Kidney (tissue), 13 donors: ENCODE measurements at regions not wholly inside any gene's neighbourhood (a gene's known extent, or its start where the extent isn't known, plus 50 kb on each side); places are given as distances from the start of the nearest gene placed in this dataset.

Source experiments
- DNase-seq, 5 donors: peaks; one replicate each; pipeline ENCODE4 v3.0.0-alpha.2; 2013 to 2020
- FAIRE-seq: peaks from 2 replicates; lab custom pipeline; 2012; peaks lifted over from hg19 to GRCh38; lab: Jason Lieb, UNC
- H3K27ac ChIP-seq, 2 donors: one replicate each; pipeline ENCODE4 v1.7.0; 2013; ENCODE audit warnings: low read depth in 2 of 2, low read length in 2 of 2, inconsistent platforms in 1 of 2
- H3K27me3 ChIP-seq: one replicate; pipeline ENCODE4 v1.7.1; 2013; ENCODE audit warnings: low read length, inconsistent platforms; ENCODE audit not compliant: control insufficient read depth, insufficient read depth
- H3K36me3 ChIP-seq, 3 donors: one replicate each; pipeline versions ENCODE4 v1.7.0 to v1.7.1; 2013; ENCODE audit warnings: low read length in 3 of 3, control low read depth in 1 of 3, inconsistent platforms in 1 of 3; ENCODE audit not compliant: insufficient read depth in 3 of 3, control insufficient read depth in 2 of 3
- H3K4me1 ChIP-seq, 3 donors: one replicate each; pipeline versions ENCODE4 v1.7.0 to v1.7.1; 2013; ENCODE audit warnings: low read length in 3 of 3, inconsistent platforms in 1 of 3, low read depth in 1 of 3; ENCODE audit not compliant: control insufficient read depth in 2 of 3, insufficient read depth in 2 of 3
- H3K4me3 ChIP-seq, 3 donors: one replicate each; pipeline versions ENCODE4 v1.7.0 to v1.8.1; 2013; ENCODE audit warnings: low read length in 3 of 3, control low read depth in 1 of 3, inconsistent platforms in 1 of 3
- H3K9ac ChIP-seq, 3 donors: one replicate each; pipeline versions ENCODE4 v1.7.0 to v1.7.1; 2013; ENCODE audit warnings: low read length in 3 of 3, control low read depth in 1 of 3, inconsistent platforms in 1 of 3
- H3K9me3 ChIP-seq, 3 donors: one replicate each; pipeline versions ENCODE4 v1.7.0 to v1.7.1; 2013; ENCODE audit warnings: low read length in 3 of 3, control low read depth in 1 of 3, inconsistent platforms in 1 of 3; ENCODE audit not compliant: control insufficient read depth in 2 of 3, insufficient read depth in 1 of 3
- CTCF ChIP-seq: IDR thresholded peaks from 3 replicates; pipeline ENCODE4 v1.5.1; 2012; ENCODE audit warnings: mild to moderate bottlenecking, moderate library complexity, borderline replicate concordance; ENCODE audit not compliant: insufficient read depth; ENCODE audit errors: extremely low read depth
- intact Hi-C: fragments of 100-400 bp; cut with DNase I; formaldehyde crosslinking; loops from one replicate; pipeline ENCODE4 v1.11.1; 2022
- donor health status: control.
- donor health status: control.
- donor health status: control.
- donor health status: control.
- donor health status: control.
- donor health status: DM: yes; HTN: yes; CAD: no.
- donor health status: Normal renal cell carcinoma (clear cell type).

- Histone ChIP-seq H3K4me3 (no peak overlapping the region), H3K9me3 (no peaks in the 10 kb centered on the region), H3K9ac (no peak overlapping the region), H3K4me1 (no peaks in the 10 kb centered on the region), H3K36me3 (no peaks in the 10 kb centered on the region), H3K27ac (no peak overlapping the region), H3K27me3 (no peaks in the 10 kb centered on the region)
- DNase-seq (peak in 3 of 5 donors; percentile 58 to 92 (median 85)), FAIRE-seq (no peak)
- TF ChIP-seq CTCF, result no peak
- intact Hi-C loops, result no loop called here
These were observed 379.0 kb upstream of the GRAMD2B start for GRCh38 chr5:126044111-126044668.

GRCh38 chr5:126044931-126045565 lies 378.2 kb upstream of the GRAMD2B start:
- no peaks in the 10 kb centered on the region for H3K4me1 ChIP-seq
- DNase-seq (no peak), FAIRE-seq (no peak)
- H3K9me3 ChIP-seq, result no peaks in the 10 kb centered on the region
- H3K27me3 ChIP-seq, result no peaks in the 10 kb centered on the region
- intact Hi-C loops, result no loop called here
- no peak for TF ChIP-seq CTCF
- no peak overlapping the region for H3K4me3 ChIP-seq
- no peak overlapping the region for H3K9ac ChIP-seq
- no peaks in the 10 kb centered on the region for H3K36me3 ChIP-seq
- no peak overlapping the region for H3K27ac ChIP-seq

- Histone ChIP-seq H3K4me3 (no peak overlapping the region), H3K9me3 (no peaks in the 10 kb centered on the region), H3K27me3 (no peaks in the 10 kb centered on the region), H3K36me3 (no peaks in the 10 kb centered on the region), H3K9ac (no peak overlapping the region), H3K27ac (no peak overlapping the region), H3K4me1 (no peaks in the 10 kb centered on the region)
- intact Hi-C loops, result no loop called here
- DNase-seq (no peak), FAIRE-seq (no peak)
- no peak for TF ChIP-seq CTCF
These were observed 376.9 kb upstream of the GRAMD2B start for GRCh38 chr5:126046318-126046717.
